Effector memory CD4-positive, alpha-beta T cell (primary cell): ENCODE measurements at regions not wholly inside any gene's neighbourhood (a gene's known extent, or its start where the extent isn't known, plus 50 kb on each side); places are given as distances from the start of the nearest gene placed in this dataset.

ENCODE experiments used
- DNase-seq, 3 donors: peaks; one replicate each; pipeline ENCODE4 v3.0.0-alpha.2; 2020
- H3K27ac ChIP-seq: 2 replicates; pipeline ENCODE4 v1.7.0; 2013; ENCODE audit warnings: mild to moderate bottlenecking, low read length, moderate library complexity; ENCODE audit not compliant: insufficient read depth, poor library complexity, severe bottlenecking
- H3K27me3 ChIP-seq: replicated peaks from 2 replicates; pipeline ENCODE4 v1.7.0; 2013; ENCODE audit warnings: mild to moderate bottlenecking, low read length; ENCODE audit not compliant: insufficient read depth, control insufficient read depth, poor library complexity, severe bottlenecking
- H3K36me3 ChIP-seq: 2 replicates; pipeline ENCODE4 v1.7.0; 2013; ENCODE audit warnings: mild to moderate bottlenecking, low read length, moderate library complexity; ENCODE audit not compliant: control insufficient read depth, insufficient read depth
- H3K4me1 ChIP-seq: 2 replicates; pipeline ENCODE4 v1.7.0; 2013; ENCODE audit warnings: low read length, mild to moderate bottlenecking; ENCODE audit not compliant: control insufficient read depth, insufficient read depth, poor library complexity, severe bottlenecking
- H3K4me3 ChIP-seq: 2 replicates; pipeline ENCODE4 v1.7.0; 2013; ENCODE audit warnings: low read length, low read depth, mild to moderate bottlenecking; ENCODE audit not compliant: insufficient read depth, poor library complexity, severe bottlenecking
- H3K9me3 ChIP-seq: 2 replicates; pipeline ENCODE4 v1.7.0; 2013; ENCODE audit warnings: mild to moderate bottlenecking, low read length, moderate library complexity; ENCODE audit not compliant: control insufficient read depth

DNA sequence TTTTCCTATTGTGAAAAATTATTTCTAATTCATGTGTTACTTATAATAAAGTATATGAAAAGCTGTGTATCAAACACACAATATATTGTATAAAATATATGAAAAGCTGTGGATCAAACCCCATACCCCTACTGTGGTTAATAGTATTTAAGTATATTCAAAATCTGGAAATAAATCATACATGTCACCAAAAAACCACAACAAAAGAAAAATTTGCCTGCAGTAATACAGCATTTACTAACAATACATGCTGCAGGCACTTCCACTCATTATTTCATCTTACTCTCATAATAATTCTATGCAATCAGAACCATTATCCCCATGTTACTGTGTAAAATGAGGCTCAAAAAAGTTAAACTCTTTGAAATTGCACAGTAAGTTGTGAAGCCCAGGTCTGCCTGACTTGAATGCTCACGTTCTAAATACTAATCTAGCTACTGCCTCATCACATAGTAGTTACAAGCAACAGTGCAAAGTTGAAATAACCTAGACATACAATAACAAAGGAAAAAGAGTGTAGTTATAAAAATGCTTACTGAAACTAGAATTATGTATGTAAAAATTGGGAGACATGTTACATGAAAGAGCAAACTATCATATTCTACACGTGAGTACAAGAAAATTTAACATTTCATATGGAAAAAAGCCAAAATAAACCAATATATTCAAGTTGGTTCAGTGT is 61.7 kb downstream of the FAM217A start:
- H3K4me3 ChIP-seq: peak overlapping the region; percentile 77
- no peaks in the 10 kb centered on the region for H3K27me3 ChIP-seq
- no peaks in the 10 kb centered on the region for H3K9me3 ChIP-seq
- no peaks in the 10 kb centered on the region for H3K36me3 ChIP-seq
- peak overlapping the region; percentile 95 for H3K27ac ChIP-seq
- H3K4me1 ChIP-seq: peaks cover 24% of the 10 kb centered on the region
- DNase-seq: no peak

DNA sequence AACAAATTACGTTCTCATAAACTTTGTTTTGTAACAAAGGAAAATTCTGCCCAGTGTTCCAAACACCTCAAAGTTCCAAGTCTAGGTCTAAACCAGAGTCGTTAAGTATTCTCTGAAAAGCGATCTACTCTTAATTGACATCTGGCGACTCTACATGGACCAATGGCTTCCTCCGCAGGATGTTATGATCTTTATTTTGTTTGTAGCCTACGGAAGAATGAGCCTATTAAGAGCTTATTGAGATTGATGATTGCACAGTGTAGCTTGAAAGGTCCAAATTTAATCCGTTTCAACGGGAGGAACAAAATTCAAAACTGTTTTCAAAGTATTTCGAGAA is 61.1 kb downstream of the FAM217A start:
- DNase-seq: no peak
- Histone ChIP-seq H3K36me3 (no peaks in the 10 kb centered on the region), H3K27ac (peak overlapping the region; percentile 95), H3K4me1 (peaks cover 28% of the 10 kb centered on the region), H3K27me3 (no peaks in the 10 kb centered on the region), H3K4me3 (peak overlapping the region; percentile 77), H3K9me3 (no peaks in the 10 kb centered on the region)

DNA sequence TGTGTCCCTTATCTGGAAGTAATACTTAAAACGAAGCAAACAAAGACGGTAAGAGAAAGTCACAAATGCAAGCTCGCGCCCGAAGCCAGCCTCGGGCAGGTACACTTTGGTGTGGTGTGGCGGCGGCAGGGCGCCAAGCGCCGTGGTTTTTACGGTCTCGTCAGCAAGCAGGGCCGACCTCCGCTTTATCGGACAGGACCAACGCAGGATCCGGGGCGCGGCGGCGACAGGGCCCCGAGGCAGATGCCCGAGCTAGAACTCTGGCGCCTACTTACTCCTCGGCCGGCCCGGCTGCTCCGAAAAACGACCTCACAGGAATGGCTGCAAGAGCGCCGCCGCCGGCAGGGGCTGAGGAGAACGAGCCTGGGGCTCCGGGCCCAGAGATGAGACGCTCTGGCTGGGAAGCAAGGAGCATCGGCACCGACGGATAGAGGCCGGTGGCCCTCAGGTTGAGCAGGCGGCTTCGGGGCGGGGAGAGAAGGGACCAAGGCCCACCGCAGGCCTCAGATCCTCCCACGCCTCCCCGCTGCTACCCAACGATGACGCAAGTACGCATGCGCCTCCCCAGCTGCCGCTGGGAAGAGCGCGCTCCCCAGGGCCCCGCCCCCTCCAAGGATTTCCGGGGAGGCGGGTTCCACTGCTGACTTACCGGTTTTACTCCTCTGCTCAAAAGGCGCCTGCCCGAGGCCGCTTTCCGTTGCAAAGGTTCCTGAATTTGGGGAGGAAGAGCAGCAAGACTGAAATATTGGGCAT is 60.6 kb downstream of the FAM217A start:
- H3K4me1 ChIP-seq: peaks cover 33% of the 10 kb centered on the region
- peak; percentile 90 to 94 (median 92) for DNase-seq
- peak overlapping the region; percentile 95 for H3K27ac ChIP-seq
- H3K9me3 ChIP-seq: no peaks in the 10 kb centered on the region
- H3K4me3 ChIP-seq: peak overlapping the region; percentile 77
- H3K36me3 ChIP-seq: no peaks in the 10 kb centered on the region
- H3K27me3 ChIP-seq: no peaks in the 10 kb centered on the region
